Peyer's patch (tissue), 4 donors: ENCODE measurements at regions not wholly inside any gene's neighbourhood (a gene's known extent, or its start where the extent isn't known, plus 50 kb on each side); places are given as distances from the start of the nearest gene placed in this dataset.

Experiments used
- POLR2A ChIP-seq, 2 donors: fragments of 450-650 bp; IDR thresholded peaks; one replicate each; pipeline ENCODE4 v1.5.1; 2017; ENCODE audit warnings: antibody characterized with exemption in 2 of 2, mild to moderate bottlenecking in 2 of 2, moderate library complexity in 2 of 2
- TF ChIP-seq, protein P1 (sequence below), 6 experiments: fragments of 450-650 bp in 4 of 6; fragments of 200-600 bp in 2 of 6; sonication (generic) in 1 of 6; IDR thresholded peaks; one replicate each; pipeline ENCODE4 v1.5.1; 2017 to 2019; ENCODE audit warnings: antibody characterized with exemption in 6 of 6, mild to moderate bottlenecking in 3 of 6, moderate library complexity in 1 of 6

DNA sequence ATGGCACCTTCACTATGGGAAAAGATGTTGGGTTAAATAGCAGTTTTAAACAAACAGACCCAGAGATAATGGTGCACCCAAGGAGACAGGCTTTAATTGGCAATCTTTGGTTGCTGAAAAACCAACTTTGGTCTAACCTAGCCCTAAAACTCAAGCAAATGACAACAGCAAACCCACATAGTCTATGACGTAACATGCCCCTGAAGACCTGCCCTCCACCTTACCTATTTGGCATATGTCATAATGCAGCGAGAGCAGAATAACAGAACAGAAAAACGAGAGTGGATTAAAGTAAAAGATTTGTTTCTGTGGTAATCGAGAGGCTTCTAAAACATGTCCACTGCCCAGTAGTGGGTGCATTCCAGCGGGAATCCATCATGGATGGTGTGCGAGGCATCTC lies 200.7 kb downstream of the DCDC2C start:
- TF ChIP-seq, protein P1, sequence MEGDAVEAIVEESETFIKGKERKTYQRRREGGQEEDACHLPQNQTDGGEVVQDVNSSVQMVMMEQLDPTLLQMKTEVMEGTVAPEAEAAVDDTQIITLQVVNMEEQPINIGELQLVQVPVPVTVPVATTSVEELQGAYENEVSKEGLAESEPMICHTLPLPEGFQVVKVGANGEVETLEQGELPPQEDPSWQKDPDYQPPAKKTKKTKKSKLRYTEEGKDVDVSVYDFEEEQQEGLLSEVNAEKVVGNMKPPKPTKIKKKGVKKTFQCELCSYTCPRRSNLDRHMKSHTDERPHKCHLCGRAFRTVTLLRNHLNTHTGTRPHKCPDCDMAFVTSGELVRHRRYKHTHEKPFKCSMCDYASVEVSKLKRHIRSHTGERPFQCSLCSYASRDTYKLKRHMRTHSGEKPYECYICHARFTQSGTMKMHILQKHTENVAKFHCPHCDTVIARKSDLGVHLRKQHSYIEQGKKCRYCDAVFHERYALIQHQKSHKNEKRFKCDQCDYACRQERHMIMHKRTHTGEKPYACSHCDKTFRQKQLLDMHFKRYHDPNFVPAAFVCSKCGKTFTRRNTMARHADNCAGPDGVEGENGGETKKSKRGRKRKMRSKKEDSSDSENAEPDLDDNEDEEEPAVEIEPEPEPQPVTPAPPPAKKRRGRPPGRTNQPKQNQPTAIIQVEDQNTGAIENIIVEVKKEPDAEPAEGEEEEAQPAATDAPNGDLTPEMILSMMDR (IDR thresholded peaks at IDR 0.05): no peak
- TF ChIP-seq POLR2A (IDR thresholded peaks at IDR 0.05): no peak
